ENCODE measurements at regions not wholly inside any gene's neighbourhood (a gene's known extent, or its start where the extent isn't known, plus 50 kb on each side); places are given as distances from the start of the nearest gene placed in this dataset.
A peak's percentile ranks its signal among the peaks of the same experiment; 100 is the strongest.

- H3K27ac ChIP-seq: no peak overlapping the region
- ATAC-seq (no peak), DNase-seq (no peak)
- H3K4me3 ChIP-seq: no peak overlapping the region
- TF ChIP-seq CTCF (IDR thresholded peaks at IDR 0.05): no peak
- no peaks in the 10 kb centered on the region for H3K4me1 ChIP-seq
- intact Hi-C loops (cut with DNase I): no loop called here
- no peaks in the 10 kb centered on the region for H3K27me3 ChIP-seq
- H3K36me3 ChIP-seq: no peaks in the 10 kb centered on the region
- H3K9me3 ChIP-seq: no peaks in the 10 kb centered on the region
These were observed 269.9 kb downstream of the MTRR start for GRCh38 chr5:8138884-8139283.

- no peak for DNase-seq
- no peak overlapping the region for H3K4me3 ChIP-seq
- no peak for ATAC-seq
- H3K36me3 ChIP-seq: no peaks in the 10 kb centered on the region
- no peaks in the 10 kb centered on the region for H3K27me3 ChIP-seq
- no peak for TF ChIP-seq CTCF (IDR thresholded peaks at IDR 0.05)
- no peaks in the 10 kb centered on the region for H3K4me1 ChIP-seq
- intact Hi-C loops (cut with DNase I): no loop called here
- no peaks in the 10 kb centered on the region for H3K9me3 ChIP-seq
- H3K27ac ChIP-seq: no peak overlapping the region
These were observed 281.8 kb downstream of the MTRR start for GRCh38 chr5:8150791-8151190.

GRCh38 chr5:8156706-8157105, 287.8 kb downstream of the MTRR start:
- ATAC-seq (no peak), DNase-seq (no peak)
- no peaks in the 10 kb centered on the region for H3K36me3 ChIP-seq
- H3K27ac ChIP-seq: no peak overlapping the region
- H3K4me3 ChIP-seq: no peak overlapping the region
- no peaks in the 10 kb centered on the region for H3K9me3 ChIP-seq
- no peak for TF ChIP-seq CTCF (IDR thresholded peaks at IDR 0.05)
- intact Hi-C loops (cut with DNase I): no loop called here
- no peaks in the 10 kb centered on the region for H3K27me3 ChIP-seq
- H3K4me1 ChIP-seq: no peaks in the 10 kb centered on the region

- Histone ChIP-seq H3K4me3 (no peak overlapping the region), H3K36me3 (no peaks in the 10 kb centered on the region), H3K27me3 (no peaks in the 10 kb centered on the region), H3K9me3 (no peaks in the 10 kb centered on the region), H3K4me1 (no peaks in the 10 kb centered on the region), H3K27ac (no peak overlapping the region)
- no peak for TF ChIP-seq CTCF (IDR thresholded peaks at IDR 0.05)
- ATAC-seq (no peak), DNase-seq (no peak)
- intact Hi-C loops (cut with DNase I): no loop called here
These were observed 288.4 kb downstream of the MTRR start for GRCh38 chr5:8157320-8157822.

GRCh38 chr5:8176101-8176693, 307.2 kb downstream of the MTRR start:
- Histone ChIP-seq H3K4me3 (no peak overlapping the region), H3K9me3 (no peaks in the 10 kb centered on the region), H3K27me3 (no peaks in the 10 kb centered on the region), H3K4me1 (no peaks in the 10 kb centered on the region), H3K27ac (no peak overlapping the region), H3K36me3 (no peaks in the 10 kb centered on the region)
- DNase-seq (peak in 2 of 4 donors; percentile 14 to 41), ATAC-seq (no peak)
- no peak for TF ChIP-seq CTCF (IDR thresholded peaks at IDR 0.05)
- intact Hi-C loops (cut with DNase I): no loop called here

Data from left lung (tissue), 4 donors.